Osteocyte (in vitro differentiated cells): ENCODE measurements at regions not wholly inside any gene's neighbourhood (a gene's known extent, or its start where the extent isn't known, plus 50 kb on each side); places are given as distances from the start of the nearest gene placed in this dataset.
"Not testable (repeated sequence)": the region's sequence is repeated elsewhere in the genome, so short reads cannot be mapped to it uniquely, and the experiment has no call there.

ENCODE experiments used
- DNase-seq: peaks from one replicate; pipeline ENCODE4 v3.0.0; 2021; ENCODE audit warnings: mixed read lengths; ENCODE audit not compliant: unreplicated experiment; ENCODE audit errors: extremely low spot score
- H3K27ac Mint-ChIP-seq: one replicate; pipeline ENCODE4 v1.8.0; 2021; ENCODE audit warnings: mild to moderate bottlenecking, mixed read lengths; ENCODE audit not compliant: unreplicated experiment
- H3K27me3 Mint-ChIP-seq: one replicate; pipeline ENCODE4 v1.8.0; 2021; ENCODE audit warnings: mixed read lengths; ENCODE audit not compliant: unreplicated experiment
- H3K36me3 Mint-ChIP-seq: one replicate; pipeline ENCODE4 v1.8.0; 2021; ENCODE audit warnings: mixed read lengths; ENCODE audit not compliant: unreplicated experiment
- H3K4me1 Mint-ChIP-seq: one replicate; pipeline ENCODE4 v1.8.0; 2021; ENCODE audit warnings: mixed read lengths; ENCODE audit not compliant: unreplicated experiment
- H3K4me3 Mint-ChIP-seq: one replicate; pipeline ENCODE4 v1.8.0; 2021; ENCODE audit warnings: mild to moderate bottlenecking, moderate library complexity, mixed read lengths; ENCODE audit not compliant: unreplicated experiment
- H3K9me3 Mint-ChIP-seq: one replicate; pipeline ENCODE4 v1.8.0; 2021; ENCODE audit warnings: mixed read lengths; ENCODE audit not compliant: unreplicated experiment

DNA sequence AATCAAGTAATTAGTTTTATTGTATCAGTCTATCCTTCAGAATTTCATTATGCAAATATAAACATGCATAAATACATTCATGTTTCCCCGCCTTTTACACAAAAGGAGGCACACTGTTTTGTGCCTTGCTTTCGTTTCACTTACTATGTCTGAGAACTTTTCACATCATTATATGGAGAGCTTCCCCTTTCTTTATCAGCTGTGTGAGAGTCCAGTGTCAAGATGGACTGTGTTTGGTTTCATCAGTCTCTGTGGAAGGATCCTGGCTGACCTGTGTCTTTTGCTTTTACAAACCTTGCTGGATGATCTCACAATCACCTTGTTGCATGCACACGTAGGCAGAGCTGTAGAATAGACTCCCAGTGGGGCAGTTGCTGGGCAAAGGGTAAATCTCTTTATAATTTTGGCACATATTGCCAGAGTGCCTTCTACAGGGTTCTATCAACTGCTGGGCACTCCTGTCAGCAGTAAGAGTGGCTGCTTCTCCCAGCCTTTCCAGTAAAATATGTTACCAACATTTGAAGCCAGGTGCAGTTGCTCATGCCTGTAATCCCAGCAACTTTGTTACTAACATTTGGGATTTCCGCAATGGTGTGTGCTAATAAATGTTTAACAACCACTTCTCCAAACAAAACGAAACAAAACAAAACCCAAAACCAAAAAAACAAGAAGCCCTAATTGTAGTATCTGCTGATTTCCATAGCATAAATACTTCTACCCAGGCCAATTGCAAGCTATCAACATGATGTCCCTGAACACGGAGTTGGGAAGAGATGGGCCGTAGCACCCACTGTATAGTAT is 270.0 kb upstream of the PLGLB1 start:
- H3K4me3 Mint-ChIP-seq, H3K9me3 Mint-ChIP-seq, DNase-seq, H3K4me1 Mint-ChIP-seq, H3K36me3 Mint-ChIP-seq, H3K27me3 Mint-ChIP-seq, H3K27ac Mint-ChIP-seq: not testable (repeated sequence)

DNA sequence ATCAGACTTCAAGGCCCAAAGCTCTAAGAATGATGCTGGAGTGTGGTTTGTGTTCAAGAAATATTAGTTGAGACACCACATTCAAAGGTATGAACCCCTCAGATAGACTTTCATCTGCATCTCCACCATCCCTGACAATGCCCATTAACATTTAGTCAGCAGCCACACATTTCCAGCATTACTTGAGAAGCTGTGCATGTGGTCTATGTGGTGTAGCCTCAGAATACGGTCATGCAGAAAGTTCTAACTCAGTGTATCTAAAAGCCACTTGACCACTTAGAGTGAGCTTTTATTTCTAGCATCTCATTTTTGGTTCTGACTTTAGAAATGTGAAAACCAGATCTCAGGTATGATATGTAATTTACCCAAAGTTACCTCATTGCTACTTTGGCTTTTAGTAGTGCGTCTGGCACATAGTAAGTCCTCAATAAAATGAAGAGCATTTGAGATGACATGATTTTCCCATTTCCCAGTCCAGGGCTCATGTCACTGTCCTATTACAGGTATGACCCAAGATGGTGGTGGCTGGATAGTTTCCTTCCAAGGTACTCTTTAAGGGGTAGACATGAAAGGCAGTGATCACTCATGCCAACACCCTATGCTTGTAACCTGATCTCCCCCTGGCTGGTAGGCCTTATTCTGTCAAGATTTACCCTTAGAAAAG is 272.4 kb upstream of the PLGLB1 start:
- H3K4me3 Mint-ChIP-seq, H3K9me3 Mint-ChIP-seq, H3K4me1 Mint-ChIP-seq, H3K27ac Mint-ChIP-seq, DNase-seq, H3K27me3 Mint-ChIP-seq, H3K36me3 Mint-ChIP-seq: not testable (repeated sequence)

DNA sequence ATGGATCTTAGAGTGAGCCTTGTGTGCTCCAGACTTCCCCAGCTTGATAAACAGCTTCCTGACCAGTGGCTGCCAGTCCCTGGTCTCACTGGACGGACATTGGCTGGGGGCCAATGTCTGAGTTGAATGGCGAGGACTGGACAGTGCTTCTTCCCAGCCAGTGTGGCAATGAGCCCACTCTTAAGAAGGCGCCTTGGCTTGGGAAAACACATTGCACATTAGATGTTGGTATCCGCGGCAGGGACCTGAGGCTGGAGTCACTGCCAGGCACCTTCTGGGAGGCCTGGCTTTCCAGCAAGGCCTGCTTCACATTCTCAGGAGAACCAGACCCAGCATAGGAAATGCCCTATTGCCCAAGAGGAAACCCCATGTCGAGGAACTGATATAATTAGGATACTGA is 273.5 kb upstream of the PLGLB1 start:
- not testable (repeated sequence) for H3K27me3 Mint-ChIP-seq, H3K9me3 Mint-ChIP-seq, DNase-seq, H3K4me1 Mint-ChIP-seq, H3K36me3 Mint-ChIP-seq, H3K4me3 Mint-ChIP-seq, H3K27ac Mint-ChIP-seq

DNA sequence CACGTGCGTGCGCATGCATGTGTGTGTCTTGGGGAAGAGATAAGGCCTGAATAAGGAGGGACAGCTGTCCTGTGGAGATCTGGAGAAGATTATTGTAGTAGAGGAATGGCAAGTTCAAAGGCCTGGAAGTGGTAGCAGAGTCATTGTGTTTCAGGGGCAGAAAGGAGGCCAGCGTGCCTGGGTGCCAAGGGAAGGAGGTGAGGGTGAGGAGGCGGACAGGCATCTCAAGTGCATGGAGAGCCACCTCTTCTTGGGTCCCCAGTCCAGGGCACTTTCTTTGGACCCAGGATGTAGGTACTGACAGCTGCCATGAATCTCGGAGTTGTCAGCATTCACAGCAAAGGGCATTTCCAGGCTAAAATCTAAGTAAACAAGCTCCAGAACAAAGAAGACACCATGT is 279.7 kb upstream of the PLGLB1 start:
- H3K36me3 Mint-ChIP-seq, H3K27me3 Mint-ChIP-seq, H3K4me1 Mint-ChIP-seq, H3K9me3 Mint-ChIP-seq, DNase-seq, H3K27ac Mint-ChIP-seq, H3K4me3 Mint-ChIP-seq: not testable (repeated sequence)

DNA sequence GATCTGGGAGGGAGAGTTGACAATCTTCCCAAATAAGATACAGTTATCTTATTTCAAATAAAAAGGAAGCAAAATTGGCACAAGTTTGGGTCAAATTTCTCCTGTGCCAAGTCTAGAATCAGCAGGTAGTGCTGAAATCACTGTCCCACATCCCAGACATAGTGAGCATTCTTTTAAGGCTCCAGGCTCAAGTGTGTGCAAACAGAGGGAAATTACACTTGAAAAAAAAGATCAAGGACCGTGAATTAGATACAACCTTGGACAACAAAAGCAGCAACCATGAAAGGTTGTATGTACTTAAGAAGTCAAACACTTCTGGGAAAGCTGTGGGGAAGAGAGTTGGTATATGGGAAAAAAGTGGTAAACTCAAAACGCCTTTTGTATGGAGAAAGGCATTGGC is 280.2 kb upstream of the PLGLB1 start:
- H3K4me1 Mint-ChIP-seq, H3K27me3 Mint-ChIP-seq, H3K36me3 Mint-ChIP-seq, H3K9me3 Mint-ChIP-seq, H3K4me3 Mint-ChIP-seq, DNase-seq, H3K27ac Mint-ChIP-seq: not testable (repeated sequence)

DNA sequence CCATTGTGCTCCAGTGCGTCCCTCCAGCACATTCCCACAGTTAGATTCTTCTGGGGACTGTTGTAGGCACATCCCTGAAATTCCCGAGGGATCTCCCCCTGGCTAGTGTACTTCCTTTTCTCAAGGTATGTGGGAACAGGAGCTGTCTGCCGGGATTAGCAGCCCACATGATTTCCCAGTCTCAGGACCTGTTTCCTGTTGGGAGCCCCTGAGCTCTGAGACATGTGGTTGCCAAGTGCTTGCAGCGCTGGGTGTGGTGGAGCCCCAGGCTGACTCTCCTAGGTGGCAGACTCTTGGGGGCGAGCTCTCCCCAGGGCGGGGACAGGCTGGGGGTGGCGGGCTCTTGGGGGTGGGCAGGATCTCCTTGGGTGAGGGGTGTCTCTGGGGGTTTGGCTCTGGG is 287.0 kb upstream of the PLGLB1 start:
- H3K9me3 Mint-ChIP-seq, DNase-seq, H3K4me3 Mint-ChIP-seq, H3K27ac Mint-ChIP-seq, H3K27me3 Mint-ChIP-seq, H3K4me1 Mint-ChIP-seq, H3K36me3 Mint-ChIP-seq: not testable (repeated sequence)

DNA sequence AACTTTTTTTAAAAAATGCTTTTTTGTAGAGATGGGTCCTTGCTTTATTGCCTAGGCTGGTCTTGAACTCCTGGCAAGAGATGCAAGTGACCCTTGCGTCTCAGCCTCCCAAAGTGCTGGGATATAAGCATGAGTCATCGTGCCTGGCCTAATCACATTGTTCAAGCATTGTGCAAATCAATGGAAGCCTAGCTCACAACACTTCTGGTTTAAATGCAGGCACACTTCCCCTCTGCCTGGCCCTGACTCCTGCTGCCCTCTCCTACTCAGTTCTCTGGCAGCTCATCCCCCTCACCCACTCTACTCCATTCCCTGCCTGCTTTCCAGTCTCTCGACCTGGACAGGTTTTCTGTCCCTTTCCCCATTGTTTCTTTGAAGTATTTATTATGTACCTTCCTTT is 288.1 kb upstream of the PLGLB1 start:
- H3K36me3 Mint-ChIP-seq, H3K4me3 Mint-ChIP-seq, H3K27me3 Mint-ChIP-seq, H3K4me1 Mint-ChIP-seq, H3K27ac Mint-ChIP-seq, H3K9me3 Mint-ChIP-seq, DNase-seq: not testable (repeated sequence)

DNA sequence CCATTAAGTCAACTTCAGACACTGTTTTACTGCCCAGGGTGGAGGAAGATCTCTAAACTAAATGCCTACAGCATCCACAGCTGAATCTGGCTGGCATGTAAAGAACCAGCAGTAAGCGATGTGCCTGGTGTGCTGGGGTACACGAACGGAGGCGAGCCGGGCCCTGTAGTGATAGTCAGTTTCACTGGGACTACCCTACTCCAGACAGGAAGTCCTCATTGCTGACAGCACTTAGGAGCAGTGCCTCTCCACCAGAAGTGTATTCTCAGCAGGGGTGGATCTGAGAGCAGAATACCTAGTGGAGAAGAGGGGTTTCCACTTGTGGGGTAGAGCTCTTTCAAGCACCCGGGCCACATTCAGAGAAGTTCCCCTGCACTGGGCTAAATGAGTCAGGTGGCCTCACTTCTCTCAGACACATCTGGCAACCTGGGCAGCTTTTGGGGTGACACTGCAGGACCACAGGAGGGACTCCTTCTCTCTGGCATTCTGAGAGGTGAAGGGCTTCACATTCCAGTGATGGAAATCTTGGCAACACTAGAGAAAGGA is 290.3 kb upstream of the PLGLB1 start:
- not testable (repeated sequence) for H3K27me3 Mint-ChIP-seq, H3K9me3 Mint-ChIP-seq, H3K27ac Mint-ChIP-seq, H3K36me3 Mint-ChIP-seq, DNase-seq, H3K4me1 Mint-ChIP-seq, H3K4me3 Mint-ChIP-seq

DNA sequence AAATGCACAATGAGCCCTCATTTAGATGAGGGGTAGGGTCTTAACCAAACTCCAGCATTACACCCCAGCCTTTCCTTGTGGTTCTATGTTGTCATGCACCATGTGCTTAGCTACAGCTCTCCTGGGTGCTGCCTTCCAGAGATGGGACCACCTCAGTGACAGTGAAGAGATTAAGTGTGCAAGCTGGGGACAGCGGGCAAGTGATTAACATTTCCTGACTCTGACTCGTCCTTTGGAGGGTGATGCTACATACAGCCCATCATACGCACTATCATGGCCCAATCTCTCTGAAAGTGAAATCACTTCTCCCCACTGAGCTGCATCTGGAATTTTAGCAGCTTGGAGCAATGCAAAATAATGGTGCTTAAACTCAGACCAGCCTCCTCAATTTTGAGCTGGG is 293.0 kb upstream of the PLGLB1 start:
- H3K27me3 Mint-ChIP-seq, H3K27ac Mint-ChIP-seq, H3K9me3 Mint-ChIP-seq, H3K4me1 Mint-ChIP-seq, DNase-seq, H3K36me3 Mint-ChIP-seq, H3K4me3 Mint-ChIP-seq: not testable (repeated sequence)

DNA sequence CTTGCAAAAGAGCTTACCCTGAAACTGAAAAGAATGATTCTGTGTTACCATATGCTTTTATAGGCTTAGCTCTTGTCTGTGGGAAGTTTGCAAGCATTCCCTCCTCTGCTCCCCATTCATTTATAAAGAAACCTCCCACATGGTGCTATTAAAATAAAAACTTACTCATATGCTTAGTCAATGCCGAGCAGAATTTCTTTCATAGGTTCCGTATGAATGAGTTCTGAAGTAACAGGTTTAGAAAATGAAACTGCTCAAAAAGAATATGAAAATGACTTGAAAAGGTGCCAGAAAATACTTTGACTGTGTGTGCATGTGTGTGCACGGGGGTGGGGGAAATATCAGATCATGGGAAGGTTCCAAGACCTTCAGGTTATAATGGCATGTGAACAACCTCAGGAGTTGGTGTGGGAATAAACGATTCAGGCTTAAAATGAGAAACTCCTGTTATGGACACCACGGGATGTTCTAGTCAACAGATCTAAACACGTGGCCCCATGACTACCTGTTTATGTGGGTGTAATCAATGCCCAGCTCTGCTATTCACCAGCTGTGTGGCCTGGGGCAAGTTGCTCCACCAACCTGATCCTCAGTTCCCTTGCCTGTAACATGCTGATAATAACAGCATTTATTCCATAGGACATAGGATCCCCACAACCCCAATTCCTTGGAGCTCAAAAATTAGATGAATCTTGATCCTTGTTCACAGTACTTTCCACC is 293.7 kb upstream of the PLGLB1 start:
- H3K4me3 Mint-ChIP-seq, H3K4me1 Mint-ChIP-seq, H3K27me3 Mint-ChIP-seq, H3K36me3 Mint-ChIP-seq, H3K27ac Mint-ChIP-seq, H3K9me3 Mint-ChIP-seq, DNase-seq: not testable (repeated sequence)

DNA sequence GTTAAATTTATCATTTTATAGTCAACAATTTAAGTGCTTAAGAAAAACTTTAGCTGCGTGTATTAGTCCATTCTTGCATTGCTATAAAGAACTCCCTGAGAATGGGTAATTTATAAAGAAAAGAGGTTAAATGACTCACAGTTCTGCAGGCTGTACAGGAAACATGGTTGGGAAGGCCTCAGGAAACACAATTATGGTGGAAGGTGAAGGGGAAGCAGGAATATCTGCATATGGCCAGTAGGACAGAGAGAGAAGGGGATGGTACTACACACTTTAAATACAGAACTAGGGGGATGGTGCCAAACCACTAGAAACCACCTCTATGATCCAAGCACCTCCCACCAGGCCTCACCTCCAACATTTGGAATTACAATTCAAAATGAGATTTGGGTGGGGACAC is 295.5 kb upstream of the PLGLB1 start:
- H3K4me3 Mint-ChIP-seq, DNase-seq, H3K4me1 Mint-ChIP-seq: not testable (repeated sequence)

More for the DNA sequence above, 295.5 kb upstream of the PLGLB1 start:
- H3K9me3 Mint-ChIP-seq, H3K27me3 Mint-ChIP-seq, H3K27ac Mint-ChIP-seq, H3K36me3 Mint-ChIP-seq: not testable (repeated sequence)
